B cell (primary cell): ENCODE measurements at regions not wholly inside any gene's neighbourhood (a gene's known extent, or its start where the extent isn't known, plus 50 kb on each side); places are given as distances from the start of the nearest gene placed in this dataset.

ENCODE experiments used
- ATAC-seq: fragments of 200-7000 bp; cut with Tn5 transposase; one replicate; pipeline ENCODE4 v1.10.0; 2021; ENCODE audit warnings: low read depth, mild to moderate bottlenecking, moderate number of reproducible peaks, moderate library complexity
- CTCF ChIA-PET: fragments of 350-600 bp; sonication (Branson Sonifier 250); formaldehyde crosslinking; loops from one replicate; lab custom pipeline; 2021; ENCODE audit warnings: antibody characterized with exemption, inconsistent platforms; lab: Charles Lee
- POLR2A ChIA-PET: fragments of 350-600 bp; sonication (Branson Sonifier 250); formaldehyde crosslinking; loops from one replicate; lab custom pipeline; 2021; ENCODE audit warnings: antibody characterized with exemption; lab: Charles Lee
- DNase-seq: peaks from one replicate; pipeline ENCODE4 v3.0.0; 2013
- H2AFZ ChIP-seq: 2 replicates; pipeline ENCODE4 v1.6.1; 2012; ENCODE audit warnings: mild to moderate bottlenecking, low read depth, low read length; ENCODE audit not compliant: insufficient read depth, poor library complexity, severe bottlenecking
- H3K27ac ChIP-seq, 2 donors: 1 replicate in 1 of 2; 2 replicates in 1 of 2; pipeline ENCODE4 v1.5.1; 2012 to 2013; ENCODE audit warnings: low read length in 2 of 2, mild to moderate bottlenecking in 2 of 2, moderate library complexity in 1 of 2
- H3K27me3 ChIP-seq, 4 experiments: fragments of 200-600 bp in 1 of 4; sonication (generic) in 1 of 4; replicated peaks in 1 of 4; 1 replicate in 2 of 4; 2 replicates in 2 of 4; pipeline versions ENCODE4 v1.6.1 to v1.7.0; 2013 to 2016; ENCODE audit warnings: low read length in 3 of 4, mild to moderate bottlenecking in 2 of 4, mixed read lengths in 1 of 4, moderate library complexity in 1 of 4; ENCODE audit not compliant: insufficient read depth in 4 of 4, control insufficient read depth in 3 of 4; ENCODE audit errors: control extremely low read depth in 1 of 4
- H3K36me3 ChIP-seq, 2 experiments: replicated peaks in 1 of 2; 1 replicate in 1 of 2; 2 replicates in 1 of 2; pipeline versions ENCODE4 v1.6.1 to v1.7.1; 2013; ENCODE audit warnings: low read length in 1 of 2; ENCODE audit not compliant: insufficient read depth in 2 of 2, control insufficient read depth in 1 of 2; ENCODE audit errors: control extremely low read depth in 1 of 2, extremely low read depth in 1 of 2
- H3K4me1 ChIP-seq, 2 donors: fragments of 200-600 bp in 1 of 2; sonication (generic) in 1 of 2; 1 replicate in 1 of 2; 2 replicates in 1 of 2; pipeline versions ENCODE4 v1.5.1 to v1.6.1; 2013 to 2017; ENCODE audit warnings: low read length in 2 of 2; ENCODE audit not compliant: control insufficient read depth in 2 of 2, insufficient read depth in 2 of 2
- H3K4me2 ChIP-seq: replicated peaks from 2 replicates; pipeline ENCODE3; 2012; ENCODE audit warnings: mild to moderate bottlenecking, low read depth, low read length; ENCODE audit not compliant: poor library complexity, severe bottlenecking
- H3K4me3 ChIP-seq, 5 experiments: fragments of 200-600 bp in 1 of 5; sonication (generic) in 1 of 5; 1 replicate in 3 of 5; 2 replicates in 2 of 5; pipeline versions ENCODE4 v1.5.1 to v1.7.0; 2011 to 2016; ENCODE audit warnings: low read length in 4 of 5, mild to moderate bottlenecking in 4 of 5, low read depth in 2 of 5, control low read depth in 1 of 5, moderate library complexity in 1 of 5; ENCODE audit not compliant: insufficient read depth in 1 of 5; ENCODE audit errors: control extremely low read depth in 1 of 5, extremely low read depth in 1 of 5
- H3K79me2 ChIP-seq: fragments of 200-600 bp; sonication (generic); one replicate; pipeline ENCODE4 v1.6.0; 2016; ENCODE audit warnings: low read length; ENCODE audit not compliant: control insufficient read depth, insufficient read depth
- H3K9ac ChIP-seq: fragments of 200-600 bp; sonication (generic); 2 replicates; pipeline ENCODE4 v1.6.1; 2017; ENCODE audit warnings: mild to moderate bottlenecking, low read length, moderate library complexity
- H3K9me3 ChIP-seq, 3 donors: one replicate each; pipeline versions ENCODE4 v1.6.1 to v1.7.1; 2013; ENCODE audit warnings: low read length in 2 of 3; ENCODE audit not compliant: control insufficient read depth in 2 of 3, insufficient read depth in 1 of 3; ENCODE audit errors: control extremely low read depth in 1 of 3
- H4K20me1 ChIP-seq: 2 replicates; pipeline ENCODE4 v1.6.0; 2012; ENCODE audit warnings: mild to moderate bottlenecking, low read length; ENCODE audit not compliant: insufficient read depth, control insufficient read depth, poor library complexity, severe bottlenecking
- H3K27ac Mint-ChIP-seq: one replicate; pipeline ENCODE4 v1.8.0; 2021; ENCODE audit warnings: mixed read lengths
- H3K27me3 Mint-ChIP-seq: one replicate; pipeline ENCODE4 v1.8.0; 2021; ENCODE audit warnings: mixed read lengths
- H3K4me1 Mint-ChIP-seq: one replicate; pipeline ENCODE4 v1.8.0; 2021; ENCODE audit warnings: mixed read lengths
- H3K4me3 Mint-ChIP-seq: one replicate; pipeline ENCODE4 v1.8.0; 2021; ENCODE audit warnings: mixed read lengths
- H3K9me3 Mint-ChIP-seq: one replicate; pipeline ENCODE4 v1.8.0; 2022; ENCODE audit warnings: mixed read lengths; ENCODE audit not compliant: insufficient read depth
- CTCF ChIP-seq: fragments of 200-600 bp; IDR thresholded peaks from one replicate; pipeline ENCODE4 v1.8.0; 2022; ENCODE audit warnings: antibody characterized with exemption, mild to moderate bottlenecking
- EZH2 ChIP-seq: IDR thresholded peaks from 2 replicates; pipeline ENCODE4 v1.6.1; 2012; ENCODE audit warnings: borderline replicate concordance, low read depth, mild to moderate bottlenecking, moderate library complexity, low read length; ENCODE audit not compliant: insufficient read depth, poor library complexity, severe bottlenecking
- WGBS: methylation state at CpG from one replicate; pipeline ENCODE4 v1.1.5; 2013; ENCODE audit warnings: missing lambda C conversion rate; ENCODE audit not compliant: insufficient coverage; 5-methylcytosine and 5-hydroxymethylcytosine counted together
- intact Hi-C: fragments of 100-400 bp; cut with micrococcal nuclease; formaldehyde crosslinking; loops from one replicate; pipeline ENCODE4 v1.10.0; 2022

GRCh38 chr17:77432034-77432661, 291.4 kb downstream of the SEC14L1 start:
- Mint-ChIP-seq H3K4me1 (peaks cover 87% of the 10 kb centered on the region), H3K9me3 (no peaks in the 10 kb centered on the region), H3K27ac (peak overlapping the region; percentile 70), H3K27me3 (no peaks in the 10 kb centered on the region), H3K4me3 (peak overlapping the region; percentile 19)
- Histone ChIP-seq H4K20me1 (no peaks in the 10 kb centered on the region), H3K27me3 (no peaks in the 10 kb centered on the region), H2AFZ (no peak overlapping the region), H3K9me3 (no peaks in the 10 kb centered on the region), H3K79me2 (peaks cover 87% of the 10 kb centered on the region), H3K4me3 (no peak overlapping the region), H3K36me3 (peaks cover 0 to 3% of the 10 kb centered on the region in 2 experiments), H3K4me2 (peak overlapping the region; percentile 64), H3K4me1 (peaks cover 100% of the 10 kb centered on the region in 2 donors), H3K27ac (peak overlapping the region in 1 of 2 donors; percentile 10), H3K9ac (no peak overlapping the region)
- 87% methylated on average over 13 of the region's 16 CpGs for WGBS
- ATAC-seq (no peak), DNase-seq (no peak)
- POLR2A ChIA-PET = interaction anchor here (0.8 to 5.3 kb wide), 4 partner anchors 8 to 27 kb away, joined by 3 to 48 read pairs (median 14); no protein-coding TSS in a partner anchor
- no peak for TF ChIP-seq EZH2
- no peak for TF ChIP-seq CTCF
- intact Hi-C loops = no loop called here
- CTCF ChIA-PET = interaction anchor here (0.8 to 27.0 kb wide), 9 partner anchors 7 to 100 kb away, joined by 3 to 699 read pairs (median 63); no protein-coding TSS in a partner anchor

- 76% methylated on average over 7 of the region's 10 CpGs for WGBS
- Mint-ChIP-seq H3K9me3 (no peaks in the 10 kb centered on the region), H3K4me1 (peaks cover 88% of the 10 kb centered on the region), H3K4me3 (no peak overlapping the region), H3K27ac (no peak overlapping the region), H3K27me3 (no peaks in the 10 kb centered on the region)
- Histone ChIP-seq H3K4me2 (peak overlapping the region; percentile 64), H4K20me1 (no peaks in the 10 kb centered on the region), H3K4me1 (peaks cover 100% of the 10 kb centered on the region in 2 donors), H2AFZ (no peak overlapping the region), H3K4me3 (no peak overlapping the region), H3K79me2 (peaks cover 91% of the 10 kb centered on the region), H3K9ac (no peak overlapping the region), H3K9me3 (no peaks in the 10 kb centered on the region), H3K27me3 (no peaks in the 10 kb centered on the region), H3K27ac (no peak overlapping the region), H3K36me3 (peaks cover 0 to 3% of the 10 kb centered on the region in 2 experiments)
- ChIA-PET POLR2A (interaction anchor here (0.8 to 4.5 kb wide), 3 partner anchors 9 to 27 kb away, joined by 3 to 24 read pairs (median 3); no protein-coding TSS in a partner anchor), CTCF (interaction anchor here (0.8 to 27.0 kb wide), 4 partner anchors 8 to 101 kb away, joined by 3 to 699 read pairs (median 4); no protein-coding TSS in a partner anchor)
- ATAC-seq (no peak), DNase-seq (no peak)
- intact Hi-C loops = no loop called here
- no peak for TF ChIP-seq CTCF
- no peak for TF ChIP-seq EZH2
Measured at GRCh38 chr17:77432742-77433141, 292.0 kb downstream of the SEC14L1 start.
